GM23338 (cell line): ENCODE measurements at regions not wholly inside any gene's neighbourhood (a gene's known extent, or its start where the extent isn't known, plus 50 kb on each side); places are given as distances from the start of the nearest gene placed in this dataset.

Experiments used
- ATAC-seq: fragments of 200-7000 bp; cut with Tn5 transposase; 3 replicates; pipeline ENCODE4 v1.9.1; 2020
- DNase-seq: peaks from one replicate; pipeline ENCODE4 v3.0.0-alpha.2; 2015; ENCODE audit warnings: low spot score
- H2AFZ ChIP-seq: fragments of 200-600 bp; sonication (generic); 2 replicates; pipeline ENCODE4 v1.8.0; 2016; ENCODE audit warnings: antibody characterized with exemption, mild to moderate bottlenecking, moderate library complexity
- H3F3A ChIP-seq: fragments of 200-600 bp; sonication (generic); replicated peaks from 2 replicates; pipeline ENCODE4 v1.8.0; 2017; ENCODE audit warnings: antibody characterized with exemption, mixed run types, low read depth
- H3K27ac ChIP-seq: fragments of 200-600 bp; sonication (generic); 2 replicates; pipeline ENCODE4 v1.6.1; 2016; ENCODE audit warnings: low read depth
- H3K27me3 ChIP-seq: fragments of 200-600 bp; sonication (generic); 2 replicates; pipeline ENCODE4 v1.8.0; 2016; ENCODE audit warnings: mild to moderate bottlenecking, mixed run types, moderate library complexity; ENCODE audit not compliant: insufficient read depth
- H3K36me3 ChIP-seq: fragments of 200-600 bp; sonication (generic); 2 replicates; pipeline ENCODE4 v1.8.0; 2016; ENCODE audit warnings: mild to moderate bottlenecking; ENCODE audit not compliant: insufficient read depth
- H3K4me1 ChIP-seq: fragments of 200-600 bp; sonication (generic); 2 replicates; pipeline ENCODE4 v1.8.0; 2016; ENCODE audit warnings: mild to moderate bottlenecking, moderate library complexity; ENCODE audit not compliant: insufficient read depth
- H3K4me2 ChIP-seq: fragments of 200-600 bp; sonication (generic); 2 replicates; pipeline ENCODE4 v1.7.1; 2017; ENCODE audit warnings: mixed run types
- H3K4me3 ChIP-seq: fragments of 200-600 bp; sonication (generic); 2 replicates; pipeline ENCODE4 v1.6.1; 2016; ENCODE audit warnings: mixed run types
- H3K79me2 ChIP-seq: fragments of 200-600 bp; sonication (generic); replicated peaks from 2 replicates; pipeline ENCODE4 v1.8.0; 2017; ENCODE audit warnings: mild to moderate bottlenecking; ENCODE audit not compliant: insufficient read depth
- H3K9me2 ChIP-seq: fragments of 200-600 bp; sonication (generic); 2 replicates; pipeline ENCODE4 v1.8.0; 2017; ENCODE audit not compliant: insufficient read depth
- H4K20me1 ChIP-seq: fragments of 200-600 bp; sonication (generic); replicated peaks from 2 replicates; pipeline ENCODE4 v1.8.0; 2017; ENCODE audit warnings: mild to moderate bottlenecking; ENCODE audit not compliant: insufficient read depth
- H3K27ac Mint-ChIP-seq: 2 replicates; pipeline ENCODE4 v1.8.0; 2020; ENCODE audit warnings: inconsistent platforms, mild to moderate bottlenecking, moderate library complexity, mixed read lengths
- H3K27me3 Mint-ChIP-seq: 3 replicates; pipeline ENCODE4 v1.8.0; 2022; ENCODE audit warnings: low read depth, mild to moderate bottlenecking, moderate library complexity, mixed read lengths, inconsistent platforms; ENCODE audit not compliant: insufficient read depth, poor library complexity
- H3K36me3 Mint-ChIP-seq: 3 replicates; pipeline ENCODE4 v1.8.0; 2021; ENCODE audit warnings: low read depth, mild to moderate bottlenecking, inconsistent platforms, moderate library complexity, mixed read lengths
- H3K4me1 Mint-ChIP-seq: 3 replicates; pipeline ENCODE4 v1.8.0; 2020; ENCODE audit warnings: mild to moderate bottlenecking, inconsistent platforms, mixed read lengths
- H3K4me3 Mint-ChIP-seq: 3 replicates; pipeline ENCODE4 v1.8.0; 2021; ENCODE audit warnings: moderate library complexity, mild to moderate bottlenecking, inconsistent platforms, mixed read lengths
- H3K9me3 Mint-ChIP-seq: 3 replicates; pipeline ENCODE4 v1.8.0; 2020; ENCODE audit warnings: moderate library complexity, mild to moderate bottlenecking, inconsistent platforms, mixed read lengths
- ETS1 ChIP-seq: IDR thresholded peaks from 2 replicates; pipeline ENCODE4 v1.6.1; 2016; ENCODE audit warnings: antibody characterized with exemption
- EZH2phosphoT487 ChIP-seq: fragments of 200-600 bp; sonication (generic); IDR thresholded peaks from one replicate; pipeline ENCODE4 v1.8.1; 2018; ENCODE audit warnings: antibody characterized with exemption; ENCODE audit not compliant: unreplicated experiment
- JUNB ChIP-seq: IDR thresholded peaks from one replicate; pipeline ENCODE4 v1.6.1; 2016; ENCODE audit warnings: antibody characterized with exemption; ENCODE audit not compliant: unreplicated experiment
- NANOG ChIP-seq: IDR thresholded peaks from 2 replicates; pipeline ENCODE4 v1.6.1; 2016; ENCODE audit warnings: antibody characterized with exemption, borderline replicate concordance
- POLR2AphosphoS5 ChIP-seq: IDR thresholded peaks from 2 replicates; pipeline ENCODE4 v1.6.1; 2016; ENCODE audit warnings: antibody characterized with exemption, low read depth
- REST ChIP-seq: IDR thresholded peaks from one replicate; pipeline ENCODE4 v1.6.1; 2018; ENCODE audit warnings: antibody characterized with exemption; ENCODE audit not compliant: unreplicated experiment
- STAT1 ChIP-seq: IDR thresholded peaks from one replicate; pipeline ENCODE4 v1.6.1; 2016; ENCODE audit warnings: antibody characterized with exemption; ENCODE audit not compliant: unreplicated experiment
- ZNF462 ChIP-seq: fragments of 250-450 bp; sonication (Bioruptor Pico); IDR thresholded peaks from 2 replicates; pipeline ENCODE4 v1.5.0; 2020; ENCODE audit warnings: mild to moderate bottlenecking, moderate library complexity

GRCh38 chr18:77365667-77366066 lies 116.0 kb downstream of the GALR1 start (continued):
- TF ChIP-seq ZNF462 (CRISPR knock-in tag), result no peak
- TF ChIP-seq ETS1, result no peak
- TF ChIP-seq POLR2AphosphoS5, result no peak
- no peak for TF ChIP-seq STAT1
- no peak for TF ChIP-seq NANOG
- TF ChIP-seq EZH2phosphoT487, result no peak

GRCh38 chr18:77366067-77366719 lies 116.5 kb downstream of the GALR1 start:
- peaks cover 2% of the 10 kb centered on the region for H3K27me3 Mint-ChIP-seq
- H3F3A ChIP-seq, result no peaks in the 10 kb centered on the region
- H3K4me3 Mint-ChIP-seq, result no peak overlapping the region
- H4K20me1 ChIP-seq, result no peaks in the 10 kb centered on the region
- H3K36me3 ChIP-seq, result peaks cover 5% of the 10 kb centered on the region; the same call in 1 of the 2 replicates
- peaks cover 5% of the 10 kb centered on the region; the same call in 1 of the 2 replicates for H3K4me1 ChIP-seq
- no peak overlapping the region for H2AFZ ChIP-seq
- no peak overlapping the region for H3K4me3 ChIP-seq
- peaks cover 30% of the 10 kb centered on the region for H3K36me3 Mint-ChIP-seq
- DNase-seq (no peak), ATAC-seq (no peak)
- no peak overlapping the region for H3K27ac ChIP-seq
- H3K9me3 Mint-ChIP-seq, result peaks cover 36% of the 10 kb centered on the region
- H3K4me2 ChIP-seq, result no peak overlapping the region
- no peak overlapping the region for H3K27ac Mint-ChIP-seq
- H3K79me2 ChIP-seq, result no peaks in the 10 kb centered on the region
- no peaks in the 10 kb centered on the region for H3K27me3 ChIP-seq
- H3K9me2 ChIP-seq, result peaks cover 10% of the 10 kb centered on the region; the same call in 1 of the 2 replicates
- H3K4me1 Mint-ChIP-seq, result peaks cover 7% of the 10 kb centered on the region
- TF ChIP-seq STAT1 (no peak), JUNB (no peak), REST (no peak)
